ENCODE measurements at regions not wholly inside any gene's neighbourhood (a gene's known extent, or its start where the extent isn't known, plus 50 kb on each side); places are given as distances from the start of the nearest gene placed in this dataset.

GRCh38 chr7:109834851-109835250 lies 1256.1 kb upstream of the LRRN3 start:
- TF ChIP-seq CTCF (IDR thresholded peaks at IDR 0.05) (no peak), POLR2A (IDR thresholded peaks at IDR 0.05) (no peak)
